ENCODE measurements at regions not wholly inside any gene's neighbourhood (a gene's known extent, or its start where the extent isn't known, plus 50 kb on each side); places are given as distances from the start of the nearest gene placed in this dataset.

GRCh38 chr7:31432176-31432575 lies 81.7 kb upstream of the ITPRID1 start:
- Histone ChIP-seq H3K27ac (ENCODE audit: low read length) (no peak overlapping the region), H3K27me3 (ENCODE audit: control insufficient read depth, insufficient read depth, low read length) (no peaks in the 10 kb centered on the region), H3K36me3 (ENCODE audit: control insufficient read depth, insufficient read depth, low read length) (no peaks in the 10 kb centered on the region), H3K4me1 (ENCODE audit: control insufficient read depth, insufficient read depth, low read length) (no peaks in the 10 kb centered on the region), H3K9me3 (ENCODE audit: control insufficient read depth, insufficient read depth, low read depth, low read length) (no peaks in the 10 kb centered on the region), H3K4me3 (ENCODE audit: low read depth in 2 of 2, low read length in 2 of 2) (no peak overlapping the region)
- DNase-seq (ENCODE audit: low read depth, low spot score), result no peak
- intact Hi-C loops (cut with micrococcal nuclease; ENCODE audit: unreplicated experiment), result no loop called here
- no TSS peak for BruUV-seq (replicated peaks)
- in situ Hi-C loops (cut with HindIII; ENCODE audit: low pct_unique_long_range_greater_than_20kb, low sequenced_read_pairs), result no loop called here
- POLR2A ChIA-PET, result no interaction called here
- CTCF ChIA-PET, result no interaction called here
- TF ChIP-seq, protein P1, sequence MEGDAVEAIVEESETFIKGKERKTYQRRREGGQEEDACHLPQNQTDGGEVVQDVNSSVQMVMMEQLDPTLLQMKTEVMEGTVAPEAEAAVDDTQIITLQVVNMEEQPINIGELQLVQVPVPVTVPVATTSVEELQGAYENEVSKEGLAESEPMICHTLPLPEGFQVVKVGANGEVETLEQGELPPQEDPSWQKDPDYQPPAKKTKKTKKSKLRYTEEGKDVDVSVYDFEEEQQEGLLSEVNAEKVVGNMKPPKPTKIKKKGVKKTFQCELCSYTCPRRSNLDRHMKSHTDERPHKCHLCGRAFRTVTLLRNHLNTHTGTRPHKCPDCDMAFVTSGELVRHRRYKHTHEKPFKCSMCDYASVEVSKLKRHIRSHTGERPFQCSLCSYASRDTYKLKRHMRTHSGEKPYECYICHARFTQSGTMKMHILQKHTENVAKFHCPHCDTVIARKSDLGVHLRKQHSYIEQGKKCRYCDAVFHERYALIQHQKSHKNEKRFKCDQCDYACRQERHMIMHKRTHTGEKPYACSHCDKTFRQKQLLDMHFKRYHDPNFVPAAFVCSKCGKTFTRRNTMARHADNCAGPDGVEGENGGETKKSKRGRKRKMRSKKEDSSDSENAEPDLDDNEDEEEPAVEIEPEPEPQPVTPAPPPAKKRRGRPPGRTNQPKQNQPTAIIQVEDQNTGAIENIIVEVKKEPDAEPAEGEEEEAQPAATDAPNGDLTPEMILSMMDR (IDR thresholded peaks at IDR 0.05), result no peak
- TF ChIP-seq POLR2AphosphoS5 (IDR thresholded peaks at IDR 0.05; ENCODE audit: low read depth, low read length) (no peak), REST (IDR thresholded peaks at IDR 0.05; ENCODE audit: insufficient read depth in 1 of 2, low read depth in 2 of 2, low read length in 1 of 2) (no peak)
- no peak for ATAC-seq

GRCh38 chr7:31432836-31433340 lies 81.0 kb upstream of the ITPRID1 start:
- POLR2A ChIA-PET, result no interaction called here

More at GRCh38 chr7:31432836-31433340, 81.0 kb upstream of the ITPRID1 start:
- TF ChIP-seq REST (IDR thresholded peaks at IDR 0.05; ENCODE audit: insufficient read depth in 1 of 2, low read depth in 2 of 2, low read length in 1 of 2), result no peak
- TF ChIP-seq POLR2AphosphoS5 (IDR thresholded peaks at IDR 0.05; ENCODE audit: low read depth, low read length), result no peak
- DNase-seq (ENCODE audit: low read depth, low spot score) (no peak), ATAC-seq (no peak)
- no peaks in the 10 kb centered on the region for H3K36me3 ChIP-seq (ENCODE audit: control insufficient read depth, insufficient read depth, low read length)
- BruUV-seq (replicated peaks), result no TSS peak
- H3K27me3 ChIP-seq (ENCODE audit: control insufficient read depth, insufficient read depth, low read length), result no peaks in the 10 kb centered on the region
- intact Hi-C loops (cut with micrococcal nuclease; ENCODE audit: unreplicated experiment), result no loop called here
- no peak overlapping the region for H3K27ac ChIP-seq (ENCODE audit: low read length)
- no peaks in the 10 kb centered on the region for H3K9me3 ChIP-seq (ENCODE audit: control insufficient read depth, insufficient read depth, low read depth, low read length)
- H3K4me3 ChIP-seq (ENCODE audit: low read depth in 2 of 2, low read length in 2 of 2), result no peak overlapping the region
- in situ Hi-C loops (cut with HindIII; ENCODE audit: low pct_unique_long_range_greater_than_20kb, low sequenced_read_pairs), result no loop called here
- H3K4me1 ChIP-seq (ENCODE audit: control insufficient read depth, insufficient read depth, low read length), result no peaks in the 10 kb centered on the region
- CTCF ChIA-PET, result no interaction called here

Data from Panc1 (cell line).